GM19099 (cell line): ENCODE measurements at regions not wholly inside any gene's neighbourhood (a gene's known extent, or its start where the extent isn't known, plus 50 kb on each side); places are given as distances from the start of the nearest gene placed in this dataset.

ENCODE experiments used
- POLR2A ChIP-seq: IDR thresholded peaks from 3 replicates; pipeline ENCODE4 v1.6.1; 2011; ENCODE audit warnings: low read depth; ENCODE audit not compliant: insufficient read length; ENCODE audit errors: extremely low read depth

DNA sequence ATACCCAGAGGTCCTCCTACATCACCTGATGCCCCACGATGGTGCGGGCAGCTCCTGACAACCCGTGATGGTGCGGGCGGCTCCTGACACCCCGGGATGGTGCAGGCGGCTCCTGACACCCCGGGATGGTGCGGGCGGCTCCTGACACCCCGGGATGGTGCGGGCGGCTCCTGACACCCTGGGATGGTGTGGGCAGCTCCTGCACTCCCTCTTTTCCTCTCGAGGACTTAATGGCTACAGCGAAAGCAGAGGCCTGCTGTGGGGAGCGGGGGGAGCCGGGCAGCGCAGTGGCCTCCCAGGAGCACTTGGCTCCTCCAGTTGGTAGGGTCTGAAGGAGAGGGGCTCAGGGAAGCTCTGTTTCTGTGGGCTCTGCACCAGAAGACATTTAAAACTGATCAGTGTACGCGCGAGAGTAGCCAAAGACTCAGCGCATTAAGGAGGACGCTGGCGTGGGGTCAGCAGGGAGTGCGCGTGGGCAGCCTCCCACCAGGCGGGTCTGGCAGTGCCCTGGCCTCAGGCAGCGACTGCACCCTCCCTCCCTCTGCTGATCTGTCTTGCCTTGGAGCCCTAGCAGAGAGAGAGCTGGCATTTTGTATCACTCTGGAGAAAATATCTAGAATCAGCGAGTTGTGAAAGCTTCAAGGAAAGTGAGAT, 464.5 kb upstream of the MYT1L start:
- no peak for TF ChIP-seq POLR2A

DNA sequence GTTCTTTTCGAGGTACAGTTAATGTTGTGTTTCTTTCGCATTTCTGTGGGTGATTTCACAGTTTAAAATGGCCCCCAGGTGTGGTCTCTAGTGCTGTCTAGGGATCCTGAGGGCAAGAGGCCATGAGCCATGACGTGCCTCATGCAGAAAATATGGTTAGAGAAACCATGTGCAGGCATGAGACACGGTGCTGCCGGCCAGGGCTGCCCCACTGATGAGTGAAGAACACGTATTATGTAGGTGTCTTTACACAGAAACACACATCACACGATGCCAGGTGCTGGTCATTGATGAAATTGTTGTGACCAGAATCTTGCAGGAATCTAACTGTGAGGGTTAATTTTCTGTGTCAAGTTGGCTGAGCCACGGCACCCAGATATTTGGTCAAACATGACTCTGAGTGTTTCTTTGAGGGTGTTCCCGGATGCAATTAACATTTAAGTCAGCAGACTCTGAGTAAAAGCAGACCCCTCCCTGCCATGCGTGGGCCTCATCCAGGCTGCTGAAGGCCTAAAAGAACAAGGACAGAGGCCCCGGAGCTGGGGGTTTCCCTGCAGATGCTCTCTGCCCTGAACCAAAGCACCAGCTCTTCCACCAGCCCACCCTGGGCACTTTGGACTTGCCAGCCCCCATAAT, 463.0 kb upstream of the MYT1L start:
- TF ChIP-seq POLR2A: no peak

DNA sequence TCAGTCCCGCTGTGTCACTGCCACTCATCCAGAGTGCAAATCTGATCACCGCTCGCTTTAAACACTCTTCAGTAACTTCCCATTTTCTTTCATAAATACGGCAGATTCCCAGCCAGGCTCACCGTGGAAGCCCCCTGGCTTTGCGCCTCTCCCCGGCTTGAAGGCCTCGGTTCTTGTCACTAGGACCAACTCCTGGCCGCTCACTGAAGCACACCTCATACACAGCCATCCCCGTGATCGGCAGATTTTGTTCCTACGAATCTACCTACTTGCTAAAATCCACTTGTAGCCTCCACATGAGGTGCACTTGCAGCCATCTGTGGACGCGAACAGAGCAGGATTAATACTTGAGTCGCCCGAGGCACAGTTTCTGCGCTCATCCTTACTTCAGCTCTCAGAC, 462.4 kb upstream of the MYT1L start:
- no peak for TF ChIP-seq POLR2A

DNA sequence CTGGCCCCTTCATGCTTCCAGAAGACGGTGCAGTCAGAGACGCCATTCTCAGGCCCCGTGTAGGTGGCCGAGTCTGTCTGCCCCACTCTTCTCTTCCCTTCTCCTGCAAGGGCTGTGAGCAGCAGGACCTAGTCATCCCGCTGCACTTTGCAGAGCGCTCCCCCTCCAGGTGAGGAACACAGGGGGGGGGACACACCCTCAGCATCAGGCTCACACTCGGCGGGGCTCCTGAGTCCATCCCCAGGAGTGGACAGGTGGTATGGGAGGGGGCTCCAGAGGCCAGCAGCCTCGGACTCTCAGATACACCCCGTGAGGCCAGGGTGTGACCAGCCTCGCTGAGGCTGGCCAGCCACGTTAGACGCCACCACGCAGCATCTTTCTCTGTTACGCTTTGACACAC, 460.5 kb upstream of the MYT1L start:
- no peak for TF ChIP-seq POLR2A

DNA sequence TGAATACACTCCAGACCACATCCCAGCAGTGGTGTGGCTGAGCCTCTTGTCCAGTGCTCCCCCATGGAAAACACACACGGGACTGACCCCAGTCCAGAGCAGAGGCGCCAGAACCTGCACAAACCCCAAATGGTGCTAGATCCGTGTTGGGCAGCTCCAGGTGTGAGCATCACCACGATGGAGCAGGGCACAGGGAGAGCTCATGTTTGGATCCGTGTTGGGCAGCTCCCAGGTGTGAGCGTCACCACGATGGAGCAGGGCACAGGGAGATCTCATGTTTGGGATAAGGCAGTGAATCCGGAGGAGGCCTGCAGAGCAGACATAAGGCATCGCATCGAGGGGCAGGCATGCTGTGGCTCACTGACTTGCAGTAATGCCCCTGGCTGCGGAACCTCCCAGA, 460.0 kb upstream of the MYT1L start:
- no peak for TF ChIP-seq POLR2A

DNA sequence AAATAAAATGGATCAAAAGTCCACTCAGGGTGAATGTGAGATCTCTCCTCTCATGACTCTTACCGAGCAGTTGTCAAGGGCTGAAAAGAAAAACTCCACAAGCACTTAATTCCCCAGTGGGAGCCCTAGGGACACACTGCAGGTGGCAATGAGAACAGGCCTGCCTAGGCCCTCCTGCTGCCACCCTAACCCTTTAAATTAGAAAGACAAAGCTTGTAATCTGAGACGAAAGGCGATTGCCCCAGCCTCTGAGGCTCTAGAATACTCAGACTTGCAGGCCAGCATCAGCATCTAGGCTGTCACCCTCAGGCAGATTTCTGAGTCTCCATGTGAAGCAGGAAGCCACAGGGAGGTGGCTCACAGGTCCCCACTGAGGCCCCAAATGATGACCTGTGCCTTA, 457.0 kb upstream of the MYT1L start:
- no peak for TF ChIP-seq POLR2A

DNA sequence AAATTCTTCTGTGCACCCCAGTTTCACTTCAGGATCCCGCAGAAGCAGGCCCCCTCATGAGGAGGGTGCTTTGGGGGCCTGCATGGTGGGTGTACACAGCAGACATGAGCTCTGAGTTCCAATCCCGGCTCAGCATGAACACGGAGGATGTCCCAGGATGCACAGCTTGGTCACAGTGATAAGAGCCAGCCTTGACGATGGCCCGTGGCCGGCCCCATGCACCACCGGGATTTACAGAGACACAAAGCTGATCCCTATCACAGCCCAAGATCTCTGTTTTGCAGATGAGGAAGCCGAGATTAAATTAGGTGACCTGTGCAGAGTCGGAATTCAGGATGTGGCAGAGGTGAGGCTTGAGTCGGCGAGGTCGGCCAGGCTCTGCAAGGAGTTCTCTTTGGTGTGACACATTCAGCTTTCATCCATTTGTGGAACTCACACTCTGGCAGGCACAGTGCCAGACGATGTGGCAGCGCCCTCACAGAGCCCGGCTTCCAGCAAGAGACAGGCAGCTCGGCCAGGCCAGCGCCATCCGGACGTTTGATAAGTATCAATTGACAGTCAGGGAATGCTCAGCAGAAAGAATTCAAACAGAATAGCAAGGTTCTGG, 456.3 kb upstream of the MYT1L start:
- no peak for TF ChIP-seq POLR2A

DNA sequence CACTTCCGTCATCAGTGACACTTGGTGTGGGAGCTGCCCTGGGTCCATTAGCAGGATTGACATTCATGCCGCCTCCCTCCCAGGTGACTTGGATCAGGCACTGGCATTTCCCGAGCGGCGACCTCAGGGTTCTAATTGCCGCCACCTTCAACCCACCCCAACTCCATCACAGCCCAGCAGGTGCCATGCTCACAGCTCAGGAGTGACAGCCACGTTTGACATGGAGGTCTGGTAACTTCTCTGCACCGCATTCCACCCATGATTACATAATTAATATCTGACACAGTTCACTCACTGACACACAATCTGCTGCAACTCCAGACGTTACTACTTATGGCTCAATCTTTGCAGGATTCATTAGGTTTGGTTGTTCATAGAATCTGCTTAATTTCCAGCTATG, 450.9 kb upstream of the MYT1L start:
- no peak for TF ChIP-seq POLR2A

DNA sequence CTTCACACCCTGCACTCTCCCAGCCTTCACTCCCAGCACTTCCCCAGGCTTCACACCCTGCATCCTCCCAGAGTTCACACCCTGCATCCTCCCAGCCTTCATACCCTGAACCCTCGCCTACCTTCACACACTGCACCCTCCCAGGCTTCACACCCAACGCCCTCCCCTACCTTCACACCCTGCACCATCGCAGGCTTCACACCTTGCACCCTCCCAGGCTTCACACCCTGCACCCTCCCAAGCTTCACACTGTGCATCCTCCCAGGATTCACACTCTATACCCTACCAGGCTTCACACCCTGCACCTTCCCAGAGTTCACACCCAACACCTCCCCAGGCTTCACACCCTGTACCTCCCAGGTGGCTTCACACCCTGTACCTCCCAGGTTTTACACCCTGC, 448.7 kb upstream of the MYT1L start:
- TF ChIP-seq POLR2A: no peak

DNA sequence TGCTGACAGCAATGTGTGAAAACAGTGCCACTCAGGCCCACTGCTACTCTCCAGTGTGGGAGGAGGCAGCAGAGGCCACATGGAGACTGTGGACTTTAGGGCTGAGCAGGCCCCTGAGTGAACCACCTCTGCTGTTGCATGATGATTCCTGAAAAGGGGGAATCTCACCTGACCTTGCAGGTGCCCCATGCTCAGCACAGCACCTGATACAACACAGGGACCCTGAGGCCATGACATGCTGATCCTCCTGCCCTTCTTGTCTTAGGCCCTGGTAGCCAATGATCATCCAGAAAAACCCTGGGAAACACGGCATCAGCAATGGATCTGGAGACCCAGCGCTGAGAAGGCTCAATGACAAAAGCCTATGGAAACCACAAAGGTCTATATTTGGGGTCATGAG, 446.8 kb upstream of the MYT1L start:
- no peak for TF ChIP-seq POLR2A

DNA sequence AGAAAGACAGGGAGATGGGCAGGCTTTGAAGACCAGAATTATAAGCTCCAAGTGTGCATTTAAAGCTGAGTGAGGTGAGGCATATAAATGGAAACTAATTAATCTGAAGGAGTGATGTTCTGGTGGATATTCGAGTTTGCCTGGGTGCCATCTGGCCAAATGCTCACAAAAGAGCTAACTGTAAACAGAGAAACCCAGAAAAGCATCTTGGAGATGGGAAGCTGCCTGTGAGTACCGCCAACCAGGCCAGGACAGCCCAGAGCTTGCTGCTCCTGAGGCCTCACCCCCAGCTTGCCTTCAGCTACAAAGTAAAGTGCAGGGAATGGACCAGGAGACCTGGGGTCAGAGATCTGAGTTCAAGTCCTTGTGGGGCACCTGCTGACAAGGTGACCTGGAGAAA, 446.1 kb upstream of the MYT1L start:
- TF ChIP-seq POLR2A: no peak

DNA sequence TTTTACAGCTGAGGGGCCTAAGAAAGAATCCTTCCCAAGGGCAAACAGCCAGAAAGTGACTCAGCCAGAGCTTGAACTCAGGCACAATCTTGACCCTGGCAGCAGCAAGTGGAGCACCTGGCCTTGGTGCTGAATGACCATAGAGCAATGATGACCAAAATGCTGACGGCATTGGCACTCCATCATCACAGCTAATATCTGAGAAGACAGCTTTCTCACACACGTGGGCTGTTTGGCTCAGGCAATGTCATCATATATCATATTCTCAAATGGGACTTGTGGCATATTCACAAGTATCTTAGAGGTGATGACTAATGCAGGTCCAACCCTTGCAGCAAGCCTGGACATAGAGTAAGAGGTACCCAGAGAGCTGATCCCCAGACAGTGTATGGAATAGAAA, 443.9 kb upstream of the MYT1L start:
- TF ChIP-seq POLR2A: no peak

DNA sequence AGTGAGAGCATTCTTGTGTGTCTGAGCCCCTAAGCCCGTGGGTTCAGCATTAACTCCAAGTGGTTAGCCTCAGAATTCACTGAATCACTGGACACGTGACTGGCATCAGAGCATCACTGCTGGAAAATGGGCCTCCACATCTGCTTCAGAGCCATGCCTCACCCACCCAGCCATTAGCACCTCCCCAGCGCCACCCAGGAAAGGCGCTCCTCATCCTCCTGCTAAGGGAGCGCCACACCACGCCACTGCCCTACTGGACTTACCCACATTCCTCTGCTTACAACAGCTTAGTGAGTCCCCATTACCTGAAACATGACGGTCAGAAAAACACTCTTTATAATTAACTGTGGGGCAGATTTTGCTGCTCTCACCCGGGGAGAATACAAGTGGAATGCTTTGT, 442.6 kb upstream of the MYT1L start:
- TF ChIP-seq POLR2A: no peak

DNA sequence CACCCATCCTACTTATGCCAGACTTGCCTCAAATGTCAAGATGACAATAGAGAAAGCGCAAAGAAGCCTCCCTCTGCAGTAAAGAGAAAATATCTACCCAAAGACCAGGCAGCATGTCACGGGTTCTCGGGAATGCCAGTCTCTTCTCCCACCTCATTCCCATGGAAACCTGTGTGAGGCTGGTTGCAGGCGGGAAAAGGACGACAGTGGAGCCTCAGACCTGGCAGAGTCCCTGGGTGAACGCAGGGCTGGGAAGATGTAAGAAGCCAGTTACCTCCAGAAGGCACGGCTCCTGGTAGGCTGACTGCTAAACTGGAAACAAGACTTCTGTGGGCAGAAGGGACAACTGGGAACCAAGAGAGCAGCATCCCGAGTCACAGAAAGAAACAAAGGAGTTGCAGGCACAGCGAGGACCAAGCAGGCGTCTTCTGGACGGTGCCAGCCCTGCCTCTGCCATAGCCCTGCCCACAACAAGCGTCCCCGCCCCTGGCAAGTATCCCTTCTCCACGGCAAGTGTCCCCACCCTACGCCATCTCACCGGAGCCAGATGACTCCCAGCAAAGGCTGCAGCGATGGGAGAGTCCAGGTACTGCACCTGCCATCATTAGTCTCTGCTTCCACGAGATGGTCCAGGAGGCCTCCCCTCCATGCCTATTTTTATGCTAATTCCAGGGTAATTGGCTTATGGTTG, 440.8 kb upstream of the MYT1L start:
- no peak for TF ChIP-seq POLR2A

DNA sequence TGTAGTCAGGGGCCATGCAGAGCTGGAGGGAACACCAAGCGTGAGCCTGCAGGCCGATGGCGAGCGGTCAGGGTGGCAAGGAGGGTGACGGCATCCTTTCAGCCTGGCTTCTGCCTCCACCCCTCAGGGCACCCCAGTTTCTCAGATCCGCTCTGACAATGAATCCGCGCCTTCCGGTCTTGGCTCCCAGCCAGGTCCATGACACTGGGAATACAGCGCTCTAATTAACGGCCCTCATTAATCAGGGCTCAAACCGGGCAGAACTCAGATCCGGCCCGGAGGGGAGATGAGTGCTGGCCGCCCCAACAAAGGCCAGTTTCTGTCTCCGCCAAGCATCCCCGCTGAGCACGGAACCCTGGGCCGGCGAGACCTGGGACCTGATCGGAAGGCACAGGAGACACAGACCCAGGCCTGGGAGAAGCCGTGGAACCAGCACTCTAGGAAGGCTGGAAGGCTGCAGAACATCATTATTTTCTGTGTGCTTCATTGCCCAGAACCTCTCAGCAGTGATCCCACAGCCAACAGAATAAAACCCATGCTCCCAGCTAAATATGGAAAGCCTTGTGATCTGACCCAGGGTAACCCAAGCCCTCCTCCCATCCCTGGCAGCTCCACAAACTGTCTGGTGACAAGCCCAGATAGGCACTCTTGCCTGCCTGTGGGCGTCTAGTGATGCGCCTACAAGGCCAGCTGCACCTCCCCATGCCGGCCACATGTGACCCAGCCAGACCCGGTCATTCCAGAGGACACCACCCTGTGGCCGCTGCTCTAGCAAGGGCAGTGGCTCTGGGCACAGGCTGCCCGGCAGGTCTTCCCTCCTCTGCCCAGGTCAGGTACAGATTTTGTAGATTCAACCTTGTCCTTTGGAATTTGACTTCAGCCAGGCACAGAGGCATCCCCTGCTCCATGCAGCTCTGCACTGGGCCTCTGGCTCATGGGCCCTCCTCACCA, 438.7 kb upstream of the MYT1L start:
- TF ChIP-seq POLR2A: no peak
